HCT116 (cell line): ENCODE measurements at regions not wholly inside any gene's neighbourhood (a gene's known extent, or its start where the extent isn't known, plus 50 kb on each side); places are given as distances from the start of the nearest gene placed in this dataset.

Source experiments
- ATAC-seq: fragments of 200-7000 bp; cut with Tn5 transposase; 2 replicates; pipeline ENCODE4 v1.9.1; 2020; ENCODE audit warnings: mild to moderate bottlenecking, moderate library complexity
- BruUV-seq: library from RNA; stranded (reverse); fragments of 400-500 nt; replicated peaks from 2 replicates; lab custom pipeline; 2021; lab: Mats Ljungman, UMichigan
- CTCF ChIA-PET: fragments of 300-600 bp; sonication (Branson Sonifier 250); formaldehyde crosslinking; loops from one replicate; lab custom pipeline; 2021; ENCODE audit warnings: antibody characterized with exemption; lab: Charles Lee
- POLR2A ChIA-PET: fragments of 300-600, 350-600 bp; sonication (Branson Sonifier 250); formaldehyde crosslinking; loops from one replicate; lab custom pipeline; 2021; ENCODE audit warnings: antibody characterized with exemption; lab: Charles Lee
- RAD21 ChIA-PET, 2 experiments: fragments of 300-600 bp; sonication (Branson Sonifier 250); formaldehyde crosslinking; loops; one replicate each; lab custom pipeline; 2023; ENCODE audit warnings: low total read pairs in 2 of 2; ENCODE audit not compliant: uncharacterized antibody in 2 of 2, unreplicated experiment in 2 of 2, low non-redundant PET in 1 of 2; lab: Charles Lee
- DNase-seq: peaks from one replicate; pipeline ENCODE4 v3.0.0-alpha.2; 2010; ENCODE audit warnings: low read depth, low spot score
- H2AFZ ChIP-seq: fragments of 200-600 bp; shearing (Covaris generic), sonication (generic); 2 replicates; pipeline ENCODE4 v1.6.1; 2017; ENCODE audit warnings: low read depth, mixed run types, mixed read lengths, antibody characterized with exemption, low read length; ENCODE audit not compliant: poor library complexity, severe bottlenecking
- H3K27ac ChIP-seq: 2 replicates; pipeline ENCODE4 v1.5.1; 2012; ENCODE audit warnings: low read depth, low read length
- H3K27me3 ChIP-seq: fragments of 200-600 bp; sonication (generic); 2 replicates; pipeline ENCODE4 v1.6.1; 2016; ENCODE audit warnings: mixed run types, low read length, mixed read lengths; ENCODE audit not compliant: insufficient read depth
- H3K36me3 ChIP-seq, 2 experiments: fragments of 200-500 bp in 1 of 2; fragments of 200-600 bp in 1 of 2; sonication (Bioruptor generic) in 1 of 2; sonication (generic) in 1 of 2; 2 replicates each; pipeline versions ENCODE4 v1.5.1 to v1.6.1; 2014 to 2016; ENCODE audit warnings: low read length in 2 of 2, inconsistent platforms in 1 of 2, mixed read lengths in 1 of 2, mixed run types in 1 of 2; ENCODE audit not compliant: insufficient read depth in 2 of 2, control insufficient read depth in 1 of 2
- H3K4me1 ChIP-seq, 2 experiments: fragments of 200-600 bp in 1 of 2; sonication (generic) in 1 of 2; 2 replicates each; pipeline versions ENCODE4 v1.5.1 to v1.6.1; 2012 to 2017; ENCODE audit warnings: low read length in 2 of 2, inconsistent platforms in 1 of 2, mild to moderate bottlenecking in 1 of 2, mixed read lengths in 1 of 2, mixed run types in 1 of 2, moderate library complexity in 1 of 2; ENCODE audit not compliant: insufficient read depth in 2 of 2, control insufficient read depth in 1 of 2
- H3K4me2 ChIP-seq: fragments of 200-600 bp; sonication (generic); 2 replicates; pipeline ENCODE4 v1.6.1; 2017; ENCODE audit warnings: mixed run types, low read length, mixed read lengths
- H3K4me3 ChIP-seq, 2 experiments: fragments of 200-600 bp in 1 of 2; sonication (generic) in 1 of 2; replicated peaks in 1 of 2; 2 replicates each; pipeline ENCODE4 v1.5.1; 2011 to 2016; ENCODE audit warnings: low read length in 2 of 2, control low read depth in 1 of 2, low read depth in 1 of 2, mild to moderate bottlenecking in 1 of 2, mixed read lengths in 1 of 2, mixed run types in 1 of 2
- H3K79me2 ChIP-seq: fragments of 200-600 bp; sonication (generic); 2 replicates; pipeline ENCODE4 v1.6.1; 2017; ENCODE audit warnings: mild to moderate bottlenecking, mixed run types, low read length, moderate library complexity, mixed read lengths; ENCODE audit not compliant: insufficient read depth
- H3K9ac ChIP-seq: fragments of 200-600 bp; sonication (generic); 2 replicates; pipeline ENCODE4 v1.6.1; 2016; ENCODE audit warnings: low read length, mixed read lengths
- H3K9me2 ChIP-seq: fragments of 200-600 bp; sonication (generic), shearing (Covaris generic); 2 replicates; pipeline ENCODE4 v1.6.1; 2017; ENCODE audit warnings: mixed run types, mild to moderate bottlenecking, moderate library complexity; ENCODE audit not compliant: insufficient read depth
- H3K9me3 ChIP-seq, 2 experiments: fragments of 200-500 bp in 1 of 2; fragments of 200-600 bp in 1 of 2; sonication (Bioruptor generic) in 1 of 2; sonication (generic) in 1 of 2; 2 replicates each; pipeline ENCODE4 v1.6.1; 2014 to 2017; ENCODE audit warnings: low read length in 2 of 2, mixed read lengths in 2 of 2, inconsistent platforms in 1 of 2, low read depth in 1 of 2, mild to moderate bottlenecking in 1 of 2, mixed run types in 1 of 2, moderate library complexity in 1 of 2; ENCODE audit not compliant: control insufficient read depth in 1 of 2, insufficient read depth in 1 of 2
- H4K20me1 ChIP-seq: fragments of 200-600 bp; sonication (generic), shearing (Covaris generic); 2 replicates; pipeline ENCODE4 v1.6.1; 2017; ENCODE audit warnings: mixed run types, mild to moderate bottlenecking, moderate library complexity; ENCODE audit not compliant: insufficient read depth
- CBX3 ChIP-seq: IDR thresholded peaks from 2 replicates; pipeline ENCODE4 v1.6.1; 2012; ENCODE audit warnings: low read depth
- CTCF ChIP-seq, 3 experiments: fragments of 200-600 bp in 1 of 3; sonication (generic) in 1 of 3; IDR thresholded peaks in 2 of 3; conservative IDR thresholded peaks in 1 of 3; 2 replicates each; pipeline ENCODE4 v1.5.1; 2012 to 2017; ENCODE audit warnings: low read depth in 2 of 3, low read length in 2 of 3, antibody characterized with exemption in 1 of 3, borderline replicate concordance in 1 of 3, control low read depth in 1 of 3, mild to moderate bottlenecking in 1 of 3, mixed read lengths in 1 of 3, mixed run types in 1 of 3, moderate library complexity in 1 of 3; ENCODE audit not compliant: insufficient read depth in 1 of 3
- EGR1 ChIP-seq: IDR thresholded peaks from 2 replicates; pipeline ENCODE4 v1.6.1; 2012; ENCODE audit warnings: low read depth
- ELF1 ChIP-seq: IDR thresholded peaks from 2 replicates; pipeline ENCODE4 v1.6.1; 2012; ENCODE audit warnings: low read depth, borderline replicate concordance
- EZH2 ChIP-seq: fragments of 200-600 bp; sonication (generic); IDR thresholded peaks from 2 replicates; pipeline ENCODE4 v1.6.1; 2017; ENCODE audit warnings: antibody characterized with exemption, mixed run types
- EZH2phosphoT487 ChIP-seq: fragments of 200-600 bp; IDR thresholded peaks from 2 replicates; pipeline ENCODE4 v1.6.1; 2018; ENCODE audit warnings: antibody characterized with exemption, borderline replicate concordance
- FOSL1 ChIP-seq: IDR thresholded peaks from 2 replicates; pipeline ENCODE4 v1.6.1; 2012; ENCODE audit warnings: low read depth
- JUND ChIP-seq: IDR thresholded peaks from 2 replicates; pipeline ENCODE4 v1.6.1; 2012
- POLR2A ChIP-seq: IDR thresholded peaks from 2 replicates; pipeline ENCODE4 v1.7.0; 2011; ENCODE audit warnings: borderline replicate concordance; ENCODE audit not compliant: insufficient read depth, insufficient read length; ENCODE audit errors: extremely low read depth
- POLR2AphosphoS5 ChIP-seq: IDR thresholded peaks from 2 replicates; pipeline ENCODE4 v1.6.1; 2011; ENCODE audit warnings: mild to moderate bottlenecking, low read depth, low read length, moderate library complexity
- RAD21 ChIP-seq: IDR thresholded peaks from 2 replicates; pipeline ENCODE4 v1.6.1; 2012; ENCODE audit warnings: low read depth, mild to moderate bottlenecking
- SIN3A ChIP-seq: IDR thresholded peaks from 2 replicates; pipeline ENCODE4 v1.6.1; 2012; ENCODE audit warnings: low read depth
- SP1 ChIP-seq: IDR thresholded peaks from 2 replicates; pipeline ENCODE4 v1.6.1; 2012; ENCODE audit warnings: low read depth
- SRF ChIP-seq: IDR thresholded peaks from 2 replicates; pipeline ENCODE4 v1.6.1; 2012; ENCODE audit warnings: low read depth
- TCF7L2 ChIP-seq: IDR thresholded peaks from 2 replicates; pipeline ENCODE4 v1.7.0; 2011; ENCODE audit warnings: borderline replicate concordance, inconsistent platforms; ENCODE audit not compliant: insufficient read depth, insufficient read length; ENCODE audit errors: extremely low read depth
- ZBTB33 ChIP-seq: IDR thresholded peaks from 2 replicates; pipeline ENCODE4 v1.6.1; 2011; ENCODE audit warnings: mild to moderate bottlenecking, low read length, moderate library complexity; ENCODE audit not compliant: insufficient replicate concordance; ENCODE audit errors: extremely low read depth
- ZFX ChIP-seq: fragments of 450-650 bp; IDR thresholded peaks from 2 replicates; pipeline ENCODE4 v1.6.1; 2017
- ZNF274 ChIP-seq: fragments of 200-500 bp; sonication (Bioruptor generic); IDR thresholded peaks from 2 replicates; pipeline ENCODE4 v1.6.1; 2014; ENCODE audit warnings: mild to moderate bottlenecking, low read depth, low read length, inconsistent platforms
- intact Hi-C: fragments of 100-400 bp; cut with micrococcal nuclease; formaldehyde crosslinking; loops from 2 replicates; pipeline ENCODE4 v1.10.0; 2022
- TF ChIP-seq, protein P1 (sequence below): IDR thresholded peaks from 2 replicates; pipeline ENCODE4 v1.6.1; 2012; ENCODE audit warnings: low read depth

GRCh38 chr12:47601071-47601470 is 104.8 kb downstream of the RPAP3 start:
- RAD21 ChIA-PET = no interaction called here
- TF ChIP-seq CTCF (IDR thresholded peaks at IDR 0.05 in 2 of 3, conservative IDR thresholded peaks at IDR 0.05 in 1 of 3; ENCODE audit: borderline replicate concordance in 1 of 3, insufficient read depth in 1 of 3, low read depth in 2 of 3, low read length in 2 of 3) = no peak
- TF ChIP-seq SRF = no peak
- TF ChIP-seq CBX3 = no peak
- TF ChIP-seq FOSL1 = no peak
- TF ChIP-seq ZFX = no peak
- TF ChIP-seq ZBTB33 = no peak
- TF ChIP-seq EGR1 = no peak
- no peak for TF ChIP-seq ELF1
- no peak for TF ChIP-seq RAD21
- TF ChIP-seq EZH2 = no peak
- no peak for TF ChIP-seq TCF7L2
- no peak for TF ChIP-seq POLR2AphosphoS5
- TF ChIP-seq ZNF274 = no peak
- TF ChIP-seq JUND = no peak
- no peak for TF ChIP-seq EZH2phosphoT487
- no peak for TF ChIP-seq SIN3A
- TF ChIP-seq, protein P1, sequence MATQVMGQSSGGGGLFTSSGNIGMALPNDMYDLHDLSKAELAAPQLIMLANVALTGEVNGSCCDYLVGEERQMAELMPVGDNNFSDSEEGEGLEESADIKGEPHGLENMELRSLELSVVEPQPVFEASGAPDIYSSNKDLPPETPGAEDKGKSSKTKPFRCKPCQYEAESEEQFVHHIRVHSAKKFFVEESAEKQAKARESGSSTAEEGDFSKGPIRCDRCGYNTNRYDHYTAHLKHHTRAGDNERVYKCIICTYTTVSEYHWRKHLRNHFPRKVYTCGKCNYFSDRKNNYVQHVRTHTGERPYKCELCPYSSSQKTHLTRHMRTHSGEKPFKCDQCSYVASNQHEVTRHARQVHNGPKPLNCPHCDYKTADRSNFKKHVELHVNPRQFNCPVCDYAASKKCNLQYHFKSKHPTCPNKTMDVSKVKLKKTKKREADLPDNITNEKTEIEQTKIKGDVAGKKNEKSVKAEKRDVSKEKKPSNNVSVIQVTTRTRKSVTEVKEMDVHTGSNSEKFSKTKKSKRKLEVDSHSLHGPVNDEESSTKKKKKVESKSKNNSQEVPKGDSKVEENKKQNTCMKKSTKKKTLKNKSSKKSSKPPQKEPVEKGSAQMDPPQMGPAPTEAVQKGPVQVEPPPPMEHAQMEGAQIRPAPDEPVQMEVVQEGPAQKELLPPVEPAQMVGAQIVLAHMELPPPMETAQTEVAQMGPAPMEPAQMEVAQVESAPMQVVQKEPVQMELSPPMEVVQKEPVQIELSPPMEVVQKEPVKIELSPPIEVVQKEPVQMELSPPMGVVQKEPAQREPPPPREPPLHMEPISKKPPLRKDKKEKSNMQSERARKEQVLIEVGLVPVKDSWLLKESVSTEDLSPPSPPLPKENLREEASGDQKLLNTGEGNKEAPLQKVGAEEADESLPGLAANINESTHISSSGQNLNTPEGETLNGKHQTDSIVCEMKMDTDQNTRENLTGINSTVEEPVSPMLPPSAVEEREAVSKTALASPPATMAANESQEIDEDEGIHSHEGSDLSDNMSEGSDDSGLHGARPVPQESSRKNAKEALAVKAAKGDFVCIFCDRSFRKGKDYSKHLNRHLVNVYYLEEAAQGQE = no peak
- no peak for TF ChIP-seq POLR2A
- TF ChIP-seq SP1 = no peak
- H2AFZ ChIP-seq = no peak overlapping the region
- no peak for DNase-seq
- no peak overlapping the region for H3K9ac ChIP-seq
- H3K4me2 ChIP-seq = no peak overlapping the region
- no peak for ATAC-seq
- CTCF ChIA-PET = no interaction called here
- H4K20me1 ChIP-seq = no peaks in the 10 kb centered on the region
- intact Hi-C loops = no loop called here
- no peak overlapping the region for H3K4me3 ChIP-seq
- H3K27me3 ChIP-seq = no peaks in the 10 kb centered on the region
- POLR2A ChIA-PET = no interaction called here
- H3K4me1 ChIP-seq = no peaks in the 10 kb centered on the region
- no peaks in the 10 kb centered on the region for H3K36me3 ChIP-seq
- no peaks in the 10 kb centered on the region for H3K9me2 ChIP-seq
- no TSS peak for BruUV-seq
- no peak overlapping the region for H3K27ac ChIP-seq
- no peaks in the 10 kb centered on the region for H3K79me2 ChIP-seq
- H3K9me3 ChIP-seq = no peaks in the 10 kb centered on the region
